Colon (tissue), 2 donors: ENCODE measurements at regions not wholly inside any gene's neighbourhood (a gene's known extent, or its start where the extent isn't known, plus 50 kb on each side); places are given as distances from the start of the nearest gene placed in this dataset.

ENCODE experiments used
- FAIRE-seq: peaks from 2 replicates; lab custom pipeline; 2012; peaks lifted over from hg19 to GRCh38; lab: Jason Lieb, UNC
- donor health status: control.
- donor health status: control.

- FAIRE-seq: no peak
Measured at GRCh38 chr7:41130561-41131236, 572.2 kb downstream of the INHBA start.

DNA sequence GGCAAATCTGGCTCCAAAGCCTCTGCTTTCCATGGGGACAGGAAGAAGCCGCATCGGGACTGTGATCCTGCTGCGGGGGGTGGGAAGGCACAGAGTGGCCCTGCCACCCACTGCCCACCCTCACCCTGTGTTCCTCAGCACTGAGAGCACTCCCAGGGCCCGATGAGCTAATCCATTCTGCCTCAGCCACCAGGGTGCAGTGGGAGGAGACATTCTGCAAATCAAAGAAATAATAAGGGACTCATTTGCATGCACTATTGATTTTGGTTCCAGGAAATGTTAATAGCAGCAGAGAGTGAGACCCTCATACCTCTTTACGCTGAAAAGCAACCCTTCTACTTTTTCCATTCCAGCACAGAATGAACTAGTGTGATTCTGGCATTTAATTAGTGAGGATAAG, 572.8 kb downstream of the INHBA start:
- FAIRE-seq: no peak

DNA sequence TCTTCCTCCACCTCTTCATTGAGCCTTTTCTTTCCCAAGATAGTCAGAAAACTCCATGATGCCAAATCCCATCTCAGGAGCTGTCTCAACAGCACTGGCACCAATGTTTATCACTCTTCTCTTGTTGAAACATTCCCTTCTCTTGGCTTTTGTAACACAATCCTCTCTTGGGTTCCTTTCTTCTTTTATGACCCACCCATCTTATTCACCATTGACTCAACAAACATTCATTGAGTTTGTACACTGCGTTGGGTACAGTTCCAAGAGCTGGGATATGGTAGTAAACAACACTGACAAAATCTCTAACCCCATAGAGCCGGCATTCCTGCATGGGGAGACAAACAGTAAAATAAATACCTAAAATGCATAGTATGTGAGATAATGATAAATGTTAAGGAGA, 577.5 kb downstream of the INHBA start:
- FAIRE-seq: no peak

DNA sequence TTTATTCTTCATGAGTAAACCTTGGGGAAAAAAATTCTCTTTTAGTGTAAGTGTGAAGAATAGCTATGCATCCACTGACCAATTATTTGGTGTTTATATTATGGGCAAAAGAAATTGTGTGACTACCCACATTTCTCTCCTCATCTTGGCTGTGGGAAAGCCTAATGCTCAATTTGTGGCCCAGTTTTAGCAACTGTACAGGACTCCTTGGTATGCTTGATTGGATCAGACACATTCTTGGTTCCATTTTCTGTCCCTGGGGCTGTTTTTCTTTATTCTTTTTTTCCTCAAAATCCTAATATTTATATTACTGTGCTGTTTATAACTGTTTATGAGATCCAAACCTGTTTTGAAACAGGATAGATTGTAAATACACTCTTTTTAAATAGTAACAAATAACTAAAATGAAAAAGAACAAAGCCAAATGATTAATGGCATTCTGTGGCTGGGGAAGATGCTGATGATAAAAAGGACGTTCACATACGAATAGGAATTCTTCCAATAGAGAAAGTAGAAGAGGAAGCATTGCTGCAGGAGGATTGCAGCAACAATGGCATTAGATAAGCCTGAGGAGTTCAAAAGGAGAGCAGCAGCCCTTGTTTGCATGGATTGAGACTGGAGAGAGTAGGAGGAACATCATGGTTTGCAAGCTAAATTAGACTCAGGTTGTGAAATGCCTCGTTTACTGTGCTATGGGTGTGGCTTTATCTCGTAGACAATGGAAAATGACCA, 580.5 kb downstream of the INHBA start:
- no peak for FAIRE-seq

GRCh38 chr7:41121228-41121627, 581.7 kb downstream of the INHBA start:
- FAIRE-seq: no peak

DNA sequence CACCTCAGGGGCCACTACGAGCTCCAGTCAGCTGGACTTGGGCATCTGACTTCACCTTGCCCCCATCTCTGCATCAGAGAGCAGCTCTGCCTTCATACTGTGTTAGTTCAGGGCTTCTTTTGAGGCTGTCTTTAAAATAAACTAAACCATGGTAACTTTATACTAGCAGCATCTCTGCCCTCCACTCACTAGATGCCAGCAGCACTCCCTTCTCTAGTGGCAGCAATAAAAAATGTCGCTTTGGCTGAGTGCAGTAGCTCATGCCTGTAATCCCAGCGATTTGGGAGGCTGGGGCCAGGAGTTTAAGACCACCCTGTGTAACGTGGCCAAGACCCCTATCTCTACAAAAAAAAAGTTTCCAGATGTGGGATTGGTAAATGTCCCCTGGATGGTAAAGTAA, 584.4 kb downstream of the INHBA start:
- no peak for FAIRE-seq

DNA sequence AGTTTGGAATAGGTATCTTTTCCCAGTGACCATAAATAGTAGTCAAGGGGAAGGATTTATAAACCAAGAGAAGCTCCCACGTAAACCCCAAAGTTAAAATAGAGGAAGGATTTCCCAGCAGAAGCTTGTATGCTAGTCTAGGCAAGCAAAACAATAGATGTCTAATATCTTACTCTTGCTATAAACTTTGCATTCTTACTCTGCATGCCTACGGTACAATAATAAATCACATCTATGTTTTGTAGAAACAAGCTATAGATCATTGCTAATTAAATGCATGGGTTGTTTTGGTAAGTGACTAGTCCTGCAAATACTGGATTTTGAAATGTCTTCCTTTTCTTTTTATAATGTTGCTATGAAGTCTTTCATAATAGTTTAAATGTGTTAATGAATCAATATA, 585.5 kb downstream of the INHBA start:
- no peak for FAIRE-seq

- no peak for FAIRE-seq
Measured at GRCh38 chr7:41116817-41117216, 586.1 kb downstream of the INHBA start.

- FAIRE-seq: no peak
Measured at GRCh38 chr7:41116337-41116736, 586.6 kb downstream of the INHBA start.

DNA sequence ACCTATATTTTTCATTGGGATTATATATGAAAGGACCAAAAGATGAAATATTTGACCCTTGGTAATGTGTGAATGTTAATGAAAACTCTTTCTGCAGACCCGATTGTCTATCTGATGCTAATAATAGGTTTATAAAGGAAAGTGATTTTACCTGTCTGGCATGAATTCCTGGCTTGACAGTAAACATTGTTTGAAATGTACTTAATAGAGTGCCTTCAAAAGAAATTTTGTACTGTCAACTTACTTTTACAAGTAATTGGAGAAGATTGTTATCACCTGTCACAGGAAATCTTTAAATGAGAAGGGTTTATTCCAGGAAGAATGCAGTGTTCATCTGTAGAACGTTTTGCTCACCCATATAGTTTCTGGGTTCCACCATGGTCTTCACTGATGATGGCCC, 588.2 kb downstream of the INHBA start:
- FAIRE-seq: no peak

DNA sequence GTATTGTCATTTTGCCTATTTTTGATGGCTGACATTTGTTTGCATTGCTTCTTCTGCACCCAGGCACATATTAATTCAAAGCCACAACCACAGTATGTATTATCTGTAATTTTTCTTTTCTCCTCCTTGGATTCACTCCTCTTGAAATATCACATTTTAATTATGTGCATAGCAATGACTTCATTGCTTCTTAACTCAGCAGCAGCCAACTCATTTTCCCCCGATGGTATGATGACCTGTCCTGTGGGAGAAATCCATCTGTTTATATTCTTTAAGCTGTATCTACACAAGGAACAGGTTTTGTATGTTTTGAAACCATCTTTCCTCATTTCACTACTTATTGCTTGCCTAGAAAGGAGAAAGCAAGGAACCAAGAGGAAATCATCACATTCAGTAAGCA, 588.8 kb downstream of the INHBA start:
- no peak for FAIRE-seq

GRCh38 chr7:41113719-41114118, 589.2 kb downstream of the INHBA start:
- FAIRE-seq: no peak

- FAIRE-seq: no peak
Measured at GRCh38 chr7:41110186-41110585, 592.7 kb downstream of the INHBA start.

DNA sequence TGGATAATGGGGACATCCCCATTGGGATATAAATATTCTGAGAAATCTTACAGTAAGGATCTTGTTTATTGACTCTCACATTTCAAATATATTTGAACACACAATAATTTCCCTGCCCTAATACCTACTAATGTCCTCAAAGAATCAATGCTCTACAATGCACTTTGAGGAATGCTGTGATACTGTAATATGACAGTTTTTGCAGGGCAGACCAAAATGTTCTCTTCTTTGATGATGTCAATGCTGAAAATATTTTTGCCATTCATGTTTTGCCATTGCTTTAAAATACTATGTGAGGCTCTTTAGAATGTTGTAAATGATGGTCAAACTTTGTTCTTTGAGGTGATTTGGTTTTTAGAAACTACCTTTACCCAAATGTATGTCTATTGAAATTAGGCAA, 594.1 kb downstream of the INHBA start:
- FAIRE-seq: no peak

GRCh38 chr7:41107938-41108448, 594.9 kb downstream of the INHBA start:
- FAIRE-seq: no peak

DNA sequence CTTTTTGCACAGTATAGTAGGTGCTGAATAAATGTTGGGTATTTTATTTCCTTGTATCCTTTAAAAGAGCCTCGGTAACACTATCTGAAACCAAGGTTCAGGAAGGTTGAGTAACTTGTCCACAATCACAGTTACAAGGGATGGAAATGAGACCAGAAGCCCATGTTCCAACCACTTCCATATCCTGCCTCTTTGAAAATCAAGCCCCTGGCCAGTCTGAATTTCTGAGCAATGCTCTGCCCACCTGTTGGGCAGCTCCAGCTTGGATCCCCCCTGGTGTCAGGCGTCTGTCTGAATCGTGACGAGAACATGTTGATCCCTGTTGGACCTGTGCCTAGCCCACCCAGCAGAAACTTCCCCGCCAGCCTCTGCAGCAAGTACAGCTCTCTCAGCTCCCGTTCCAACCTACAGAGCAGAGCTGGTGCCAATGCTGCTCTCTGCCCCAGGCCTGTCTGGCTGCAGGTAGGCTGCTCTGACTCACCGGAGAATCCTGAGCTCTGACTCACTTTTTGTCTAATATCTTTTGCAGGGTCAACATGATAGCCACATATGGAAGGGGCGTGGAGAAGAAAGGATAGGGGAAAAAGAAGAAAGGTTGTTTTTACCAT, 595.5 kb downstream of the INHBA start:
- no peak for FAIRE-seq

GRCh38 chr7:41104631-41105030, 598.3 kb downstream of the INHBA start:
- no peak for FAIRE-seq

DNA sequence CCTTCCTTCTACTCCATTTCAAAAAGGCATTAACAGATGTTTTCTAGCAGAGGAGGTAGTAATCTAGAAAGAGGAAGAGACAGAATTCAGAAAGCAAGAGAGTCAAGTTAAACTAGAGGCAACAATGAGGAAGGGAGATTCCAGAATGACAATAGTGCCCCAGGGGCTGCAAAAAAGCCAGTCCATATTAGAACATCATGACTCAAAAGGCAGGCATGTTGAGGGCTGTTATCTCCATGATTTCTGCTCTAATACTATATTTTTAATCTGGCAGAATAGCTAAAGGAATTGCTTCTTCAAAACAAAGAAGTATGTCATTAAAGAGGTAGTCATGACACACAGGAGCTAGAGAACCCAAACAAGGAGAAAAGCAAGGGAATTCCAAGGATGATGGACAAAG, 599.6 kb downstream of the INHBA start:
- no peak for FAIRE-seq

DNA sequence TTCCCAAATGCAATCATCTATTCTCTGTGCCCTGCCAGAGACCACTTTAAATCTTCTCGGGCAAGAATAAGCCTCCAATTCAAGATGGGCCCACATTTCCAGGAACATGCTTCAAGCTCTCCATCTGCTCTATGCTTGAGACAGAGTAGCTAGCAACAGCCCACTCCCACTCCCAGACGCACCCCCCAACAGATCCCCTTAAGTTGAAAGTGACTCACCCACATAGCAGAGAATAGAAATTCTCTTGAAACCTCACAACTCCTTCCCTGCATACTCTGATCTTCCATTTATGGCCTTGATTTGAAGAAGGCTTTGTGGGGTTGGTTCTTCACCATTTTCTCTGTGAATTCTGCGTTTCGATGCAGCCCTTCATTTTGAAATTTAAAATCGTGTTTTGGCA, 604.0 kb downstream of the INHBA start:
- no peak for FAIRE-seq

- no peak for FAIRE-seq
Measured at GRCh38 chr7:41098402-41098801, 604.5 kb downstream of the INHBA start.

- FAIRE-seq: no peak
Measured at GRCh38 chr7:41097501-41097900, 605.4 kb downstream of the INHBA start.

- no peak for FAIRE-seq
Measured at GRCh38 chr7:41096917-41097316, 606.0 kb downstream of the INHBA start.

- no peak for FAIRE-seq
Measured at GRCh38 chr7:41093141-41093540, 609.7 kb downstream of the INHBA start.
